HG02885 (cell line): ENCODE measurements at regions not wholly inside any gene's neighbourhood (a gene's known extent, or its start where the extent isn't known, plus 50 kb on each side); places are given as distances from the start of the nearest gene placed in this dataset.

Source experiments
- ATAC-seq: cut with Tn5 transposase; IDR thresholded peaks from one replicate; pipeline ENCODE4 v1.9.1; 2021; ENCODE audit warnings: mild to moderate bottlenecking; ENCODE audit not compliant: unreplicated experiment, poor library complexity

DNA sequence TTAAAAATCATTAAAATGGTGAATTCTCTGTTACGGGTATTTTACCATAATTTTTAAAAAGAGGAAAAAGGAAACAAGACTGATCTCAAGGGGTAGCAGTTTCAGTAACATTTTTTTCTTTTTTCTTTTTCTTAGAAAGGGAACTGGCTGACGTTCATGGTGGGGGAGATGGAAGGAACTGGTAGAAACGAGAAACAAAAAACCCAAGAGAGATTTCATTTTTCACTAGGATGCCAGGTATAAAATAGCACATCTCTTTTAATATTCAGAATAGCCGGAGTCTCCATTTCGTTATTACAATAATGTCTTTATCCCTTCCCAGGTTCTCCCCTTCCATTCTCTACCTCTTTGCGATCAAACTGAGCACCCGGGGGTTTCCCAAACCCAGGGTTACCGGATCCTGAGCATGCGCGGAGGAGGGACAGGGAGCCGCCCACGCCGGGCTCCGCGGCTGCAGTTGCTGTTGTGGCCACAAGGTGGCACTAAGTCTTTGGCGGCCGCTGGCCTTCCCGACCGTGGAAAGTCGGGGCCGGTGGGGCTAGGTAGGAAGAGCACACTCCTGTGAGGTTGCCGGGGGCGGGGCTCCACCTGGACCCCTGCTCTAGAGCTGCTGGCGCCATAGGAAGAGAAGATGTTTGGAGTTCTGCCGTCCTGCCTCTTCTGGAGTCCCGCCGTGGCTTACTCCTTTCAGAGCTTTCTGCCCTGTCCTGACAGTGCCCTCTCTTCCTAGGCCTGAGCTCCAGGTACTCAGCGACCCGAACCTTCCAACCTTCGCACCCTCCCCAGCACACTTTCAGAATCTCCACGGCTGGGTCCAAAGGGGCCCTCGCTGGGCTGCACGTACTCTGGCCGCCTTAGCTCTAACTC, 146.8 kb downstream of the SH3BGRL2 start:
- peak; percentile 92 for ATAC-seq

DNA sequence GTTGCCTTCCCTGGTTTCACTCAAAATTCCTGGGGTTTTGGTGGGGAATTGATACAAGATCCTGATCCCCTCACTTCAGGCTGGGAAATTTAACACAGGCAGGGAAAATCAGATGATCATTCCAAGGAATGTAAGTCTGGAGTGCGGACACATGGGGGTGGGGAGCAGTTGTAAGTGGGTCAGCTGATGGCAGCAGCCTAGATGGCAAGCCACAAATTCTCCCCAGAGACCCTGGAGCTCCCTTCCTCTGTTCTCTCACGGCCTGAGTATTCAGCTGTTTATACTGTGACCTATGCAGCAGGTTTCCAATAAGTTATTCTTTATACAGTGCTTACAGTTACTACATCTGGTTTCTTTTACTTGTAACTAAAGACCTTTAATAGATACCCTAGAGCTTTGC, 144.9 kb downstream of the SH3BGRL2 start:
- ATAC-seq: no peak

DNA sequence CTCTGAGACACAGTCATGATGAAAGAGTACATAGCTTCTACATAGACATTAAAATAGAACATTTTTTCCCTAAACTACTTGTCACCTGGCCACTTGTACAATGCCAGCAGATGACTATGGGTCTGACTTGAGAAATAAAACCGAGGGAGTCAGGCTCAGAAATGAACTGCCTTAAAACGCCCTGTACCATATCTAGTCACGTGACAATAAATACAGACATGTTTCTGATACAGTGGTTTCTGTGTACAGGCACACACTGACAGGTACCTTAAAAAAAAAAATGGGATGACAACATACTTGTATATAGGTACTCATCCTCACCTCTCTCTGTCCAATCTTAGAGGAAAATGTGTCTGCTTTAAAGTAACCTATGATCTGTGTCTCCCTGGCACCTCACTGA, 144.1 kb downstream of the SH3BGRL2 start:
- no peak for ATAC-seq

- ATAC-seq: no peak
Measured at GRCh38 chr6:79764747-79765146, 133.6 kb downstream of the SH3BGRL2 start.

DNA sequence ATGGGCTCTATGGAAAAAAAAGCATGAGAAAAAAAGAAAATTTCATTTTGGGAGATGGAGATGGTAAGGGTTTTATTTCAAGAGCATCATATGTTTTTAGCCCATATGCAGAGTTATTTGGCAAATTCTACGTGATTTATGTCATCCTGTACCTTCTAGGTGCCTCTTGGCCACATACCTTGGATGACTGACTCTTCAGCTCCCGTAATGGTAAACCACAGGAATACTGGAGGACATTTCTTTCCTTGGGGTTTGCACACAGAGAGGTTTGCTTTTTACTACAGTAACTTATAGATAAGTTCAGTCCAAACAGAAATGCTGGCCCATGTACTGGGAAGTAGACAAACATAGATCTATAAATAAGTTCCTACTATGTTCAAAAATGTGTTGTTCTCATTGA, 132.2 kb downstream of the SH3BGRL2 start:
- ATAC-seq: no peak

GRCh38 chr6:79762370-79762769, 131.2 kb downstream of the SH3BGRL2 start:
- no peak for ATAC-seq

DNA sequence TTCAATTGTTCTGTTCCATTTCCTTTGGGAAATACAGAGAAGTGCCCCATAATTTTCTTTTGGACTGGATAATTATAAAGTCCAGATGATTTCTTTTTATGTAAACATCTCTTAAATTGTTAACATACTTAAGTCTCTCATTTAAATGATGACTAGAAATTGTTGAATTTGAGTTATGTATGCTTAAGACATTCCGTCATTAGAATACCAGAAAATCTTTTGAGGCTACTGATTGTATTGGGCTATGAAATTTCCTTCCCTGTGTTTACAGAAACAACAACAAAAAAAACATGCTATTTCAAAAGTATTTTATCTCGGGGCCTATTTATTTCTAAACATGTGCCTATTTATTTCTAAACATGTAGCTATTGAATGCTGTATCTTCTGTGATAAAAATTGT, 125.4 kb downstream of the SH3BGRL2 start:
- no peak for ATAC-seq

- no peak for ATAC-seq
Measured at GRCh38 chr6:79755967-79756366, 124.8 kb downstream of the SH3BGRL2 start.
